Lower leg skin (tissue), 4 donors: ENCODE measurements at regions not wholly inside any gene's neighbourhood (a gene's known extent, or its start where the extent isn't known, plus 50 kb on each side); places are given as distances from the start of the nearest gene placed in this dataset.

Experiments used
- DNase-seq, 2 donors: peaks; one replicate each; pipeline ENCODE4 v3.0.0-alpha.2; 2019; ENCODE audit warnings: low spot score in 2 of 2
- H3K4me3 ChIP-seq: fragments of 200-600 bp; sonication (generic); 2 replicates; pipeline ENCODE4 v1.5.1; 2017; ENCODE audit warnings: mild to moderate bottlenecking, low read depth; ENCODE audit not compliant: poor library complexity, severe bottlenecking
- CTCF ChIP-seq, 3 donors: fragments of 450-650 bp; IDR thresholded peaks; one replicate each; pipeline ENCODE4 v1.5.1; 2016; ENCODE audit warnings: antibody characterized with exemption in 3 of 3, mild to moderate bottlenecking in 3 of 3, moderate library complexity in 2 of 3
- POLR2A ChIP-seq, 2 donors: fragments of 450-650 bp; IDR thresholded peaks; one replicate each; pipeline ENCODE4 v1.6.1; 2016 to 2017; ENCODE audit warnings: antibody characterized with exemption in 2 of 2, mild to moderate bottlenecking in 1 of 2, moderate library complexity in 1 of 2
- WGBS, 2 donors: methylation state at CpG; one replicate each; pipeline ENCODE4 v1.1.5; 2018; 5-methylcytosine and 5-hydroxymethylcytosine counted together
- intact Hi-C: fragments of 100-400 bp; cut with DNase I; formaldehyde crosslinking; loops from one replicate; pipeline ENCODE4 v1.15.0; 2023; ENCODE audit warnings: low total_unique reads

- 68% methylated on average over 7 of the region's 7 CpGs for WGBS, 2 donors
- TF ChIP-seq POLR2A (IDR thresholded peaks at IDR 0.05) (no peak), CTCF (IDR thresholded peaks at IDR 0.05) (no peak)
- intact Hi-C loops: no loop called here
- no peak for DNase-seq
- H3K4me3 ChIP-seq: no peak overlapping the region
Observed at GRCh38 chr5:10831419-10831818, 70.4 kb upstream of the DAP start.

- intact Hi-C loops: no loop called here
- no peak for DNase-seq
- no peak overlapping the region for H3K4me3 ChIP-seq
- TF ChIP-seq CTCF (IDR thresholded peaks at IDR 0.05): no peak
- 58 to 68% methylated on average over 2 of the region's 2 CpGs for WGBS, 2 donors
Observed at GRCh38 chr5:10828241-10828640, 67.2 kb upstream of the DAP start.

- no peak for TF ChIP-seq POLR2A (IDR thresholded peaks at IDR 0.05)
- TF ChIP-seq CTCF (IDR thresholded peaks at IDR 0.05): no peak
- intact Hi-C loops: no loop called here
- WGBS, 2 donors: 39 to 49% methylated on average over 1 of the region's 1 CpG
- no peak for DNase-seq
- no peak overlapping the region for H3K4me3 ChIP-seq
Observed at GRCh38 chr5:10827571-10827970, 66.5 kb upstream of the DAP start.

DNA sequence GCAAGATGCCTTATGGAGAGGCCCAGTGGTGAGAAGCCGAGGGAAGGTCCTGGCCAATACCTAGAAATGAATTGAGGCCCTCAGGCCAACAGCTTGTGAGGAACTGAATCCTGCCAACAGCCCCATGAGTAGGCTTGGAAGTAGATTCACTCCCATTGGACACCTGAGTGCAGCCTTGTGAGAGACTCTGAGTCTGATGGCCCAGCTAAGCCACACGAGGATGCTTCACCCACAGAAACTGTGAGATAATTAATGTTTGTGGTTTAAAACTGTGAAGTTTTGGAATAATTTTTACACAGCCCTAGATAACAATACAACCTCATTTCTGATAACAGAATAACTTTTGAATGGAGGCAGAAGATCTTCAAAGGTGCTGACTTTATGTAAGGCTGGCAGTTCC lies 65.9 kb upstream of the DAP start:
- H3K4me3 ChIP-seq: no peak overlapping the region
- no peak for TF ChIP-seq CTCF (IDR thresholded peaks at IDR 0.05)
- no peak for TF ChIP-seq POLR2A (IDR thresholded peaks at IDR 0.05)
- no peak for DNase-seq
- intact Hi-C loops: no loop called here
- WGBS, 2 donors: 74 to 78% methylated on average over 2 of the region's 2 CpGs

DNA sequence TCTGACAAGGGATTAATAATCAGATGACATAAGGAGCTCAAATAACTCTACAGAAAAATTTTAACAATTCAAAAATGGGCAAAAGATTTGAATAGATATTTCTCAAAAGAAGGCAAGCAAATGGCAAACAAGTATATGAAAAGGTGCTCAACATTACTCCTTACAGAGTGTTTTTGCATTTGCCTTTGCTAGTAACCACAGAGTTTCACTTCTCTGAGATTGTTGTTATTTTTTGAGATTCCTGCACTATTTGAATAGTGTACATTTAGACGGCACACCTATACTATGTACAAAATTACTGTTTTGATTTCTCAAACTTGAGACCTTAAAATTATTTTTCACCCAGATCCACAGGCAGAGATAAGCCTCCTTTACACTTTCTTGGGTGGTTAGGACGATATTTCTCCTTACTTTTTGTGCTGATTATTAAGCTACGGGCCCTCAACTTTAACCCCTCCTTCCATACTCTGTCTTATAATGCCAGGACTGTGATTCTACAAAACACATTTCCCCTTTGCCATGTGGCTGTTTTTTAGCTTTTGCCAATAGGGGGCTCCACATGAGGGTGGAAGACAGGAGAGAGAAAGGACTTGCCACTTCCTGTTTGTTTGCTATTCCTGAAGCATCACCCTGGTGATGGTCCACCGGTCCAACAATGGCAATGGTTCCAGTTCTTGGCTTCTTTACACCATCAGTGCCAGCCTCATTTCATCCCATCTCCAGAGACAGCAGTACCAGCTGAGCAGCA lies 65.0 kb upstream of the DAP start:
- no peak for TF ChIP-seq POLR2A (IDR thresholded peaks at IDR 0.05)
- no peak for TF ChIP-seq CTCF (IDR thresholded peaks at IDR 0.05)
- intact Hi-C loops: no loop called here
- no peak overlapping the region for H3K4me3 ChIP-seq
- no peak for DNase-seq
- 87 to 96% methylated on average over 4 of the region's 4 CpGs for WGBS, 2 donors

DNA sequence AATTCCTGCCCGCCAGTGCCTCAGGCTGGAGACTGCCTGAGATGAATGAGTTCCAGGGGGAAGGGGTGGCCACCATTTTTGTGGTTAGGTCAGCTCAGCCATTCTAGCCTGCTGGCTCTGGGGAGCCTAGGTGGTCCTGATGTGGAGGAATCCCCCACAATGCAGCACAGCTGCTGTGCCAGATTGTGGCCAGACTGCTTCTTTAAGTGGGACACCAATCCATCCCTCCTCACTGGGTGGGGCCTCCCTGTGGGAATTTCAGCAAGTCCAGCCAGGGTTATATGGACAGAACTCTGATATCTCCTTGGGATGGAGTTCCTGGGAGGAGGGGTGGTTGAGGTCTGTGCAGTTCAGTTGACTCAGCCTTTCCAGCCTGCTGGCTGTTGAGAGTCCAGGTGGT lies 51.2 kb upstream of the DAP start:
- DNase-seq: no peak
- 100% methylated on average over 1 of the region's 1 CpG for WGBS, 2 donors
- H3K4me3 ChIP-seq: no peak overlapping the region
- TF ChIP-seq POLR2A (IDR thresholded peaks at IDR 0.05) (no peak), CTCF (IDR thresholded peaks at IDR 0.05) (no peak)
- intact Hi-C loops: no loop called here
